ENCODE measurements at regions not wholly inside any gene's neighbourhood (a gene's known extent, or its start where the extent isn't known, plus 50 kb on each side); places are given as distances from the start of the nearest gene placed in this dataset.

DNA sequence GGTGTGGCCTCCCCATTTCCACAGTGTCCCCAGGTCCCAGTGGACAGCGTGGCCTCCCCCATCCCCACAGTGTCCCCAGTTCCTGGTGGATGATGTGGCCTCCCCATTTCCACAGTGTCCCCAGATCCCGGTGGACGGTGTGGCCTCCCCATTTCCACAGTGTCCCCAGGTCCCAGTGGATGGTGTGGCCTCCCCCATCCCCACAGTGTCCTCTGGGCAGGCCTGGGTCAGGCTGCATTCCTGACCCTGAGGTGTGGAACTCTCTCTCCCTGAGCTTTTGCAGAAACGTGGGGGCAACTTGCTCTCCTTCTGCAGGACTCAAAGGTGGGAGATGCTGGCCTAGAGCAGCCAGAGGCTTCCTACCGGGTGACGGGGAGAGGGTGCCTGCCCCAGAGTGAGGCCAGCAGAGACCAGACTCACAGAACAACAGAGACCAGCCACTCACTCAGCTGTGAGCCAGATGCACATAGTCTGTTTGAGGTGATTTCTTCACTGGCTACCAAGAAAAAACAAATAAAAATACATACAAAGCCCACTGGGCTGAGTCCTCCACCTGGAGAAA lies 85.8 kb upstream of the FGF3 start:
- TF ChIP-seq, protein P1, sequence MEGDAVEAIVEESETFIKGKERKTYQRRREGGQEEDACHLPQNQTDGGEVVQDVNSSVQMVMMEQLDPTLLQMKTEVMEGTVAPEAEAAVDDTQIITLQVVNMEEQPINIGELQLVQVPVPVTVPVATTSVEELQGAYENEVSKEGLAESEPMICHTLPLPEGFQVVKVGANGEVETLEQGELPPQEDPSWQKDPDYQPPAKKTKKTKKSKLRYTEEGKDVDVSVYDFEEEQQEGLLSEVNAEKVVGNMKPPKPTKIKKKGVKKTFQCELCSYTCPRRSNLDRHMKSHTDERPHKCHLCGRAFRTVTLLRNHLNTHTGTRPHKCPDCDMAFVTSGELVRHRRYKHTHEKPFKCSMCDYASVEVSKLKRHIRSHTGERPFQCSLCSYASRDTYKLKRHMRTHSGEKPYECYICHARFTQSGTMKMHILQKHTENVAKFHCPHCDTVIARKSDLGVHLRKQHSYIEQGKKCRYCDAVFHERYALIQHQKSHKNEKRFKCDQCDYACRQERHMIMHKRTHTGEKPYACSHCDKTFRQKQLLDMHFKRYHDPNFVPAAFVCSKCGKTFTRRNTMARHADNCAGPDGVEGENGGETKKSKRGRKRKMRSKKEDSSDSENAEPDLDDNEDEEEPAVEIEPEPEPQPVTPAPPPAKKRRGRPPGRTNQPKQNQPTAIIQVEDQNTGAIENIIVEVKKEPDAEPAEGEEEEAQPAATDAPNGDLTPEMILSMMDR (IDR thresholded peaks at IDR 0.05) = no peak
- TF ChIP-seq POLR2A (IDR thresholded peaks at IDR 0.05) = no peak
